GM19023 (cell line): ENCODE measurements at regions not wholly inside any gene's neighbourhood (a gene's known extent, or its start where the extent isn't known, plus 50 kb on each side); places are given as distances from the start of the nearest gene placed in this dataset.
"Not testable (repeated sequence)": the region's sequence is repeated elsewhere in the genome, so short reads cannot be mapped to it uniquely, and the experiment has no call there.

Source experiments
- ATAC-seq: cut with Tn5 transposase; IDR thresholded peaks from one replicate; pipeline ENCODE4 v1.9.1; 2021; ENCODE audit warnings: mild to moderate bottlenecking, moderate library complexity; ENCODE audit not compliant: unreplicated experiment

- no peak for ATAC-seq
Observed at GRCh38 chr15:59835776-59836175, 146.7 kb upstream of the BNIP2 start.

- no peak for ATAC-seq
Observed at GRCh38 chr15:59834528-59834927, 145.4 kb upstream of the BNIP2 start.

GRCh38 chr15:59833366-59833765, 144.2 kb upstream of the BNIP2 start:
- ATAC-seq, result no peak

- no peak for ATAC-seq
Observed at GRCh38 chr15:59830873-59831272, 141.8 kb upstream of the BNIP2 start.

- ATAC-seq, result no peak
Observed at GRCh38 chr15:59830098-59830497, 141.0 kb upstream of the BNIP2 start.

- ATAC-seq, result no peak
Observed at GRCh38 chr15:59828861-59829260, 139.7 kb upstream of the BNIP2 start.

GRCh38 chr15:59828263-59828662, 139.1 kb upstream of the BNIP2 start:
- no peak for ATAC-seq

GRCh38 chr15:59825901-59826300, 136.8 kb upstream of the BNIP2 start:
- ATAC-seq, result no peak

GRCh38 chr15:59821286-59821685, 132.2 kb upstream of the BNIP2 start:
- ATAC-seq, result no peak

- no peak for ATAC-seq
Observed at GRCh38 chr15:59819092-59819491, 130.0 kb upstream of the BNIP2 start.

- ATAC-seq, result no peak
Observed at GRCh38 chr15:59818336-59818735, 129.2 kb upstream of the BNIP2 start.

- no peak for ATAC-seq
Observed at GRCh38 chr15:59817834-59818233, 128.7 kb upstream of the BNIP2 start.

- no peak for ATAC-seq
Observed at GRCh38 chr15:59817053-59817452, 127.9 kb upstream of the BNIP2 start.

- no peak for ATAC-seq
Observed at GRCh38 chr15:59814409-59814808, 125.3 kb upstream of the BNIP2 start.

- no peak for ATAC-seq
Observed at GRCh38 chr15:59812889-59813288, 123.8 kb upstream of the BNIP2 start.

- ATAC-seq, result no peak
Observed at GRCh38 chr15:59812250-59812870, 123.2 kb upstream of the BNIP2 start.

GRCh38 chr15:59803293-59803966, 114.3 kb upstream of the BNIP2 start:
- ATAC-seq, result not testable (repeated sequence)

- ATAC-seq, result no peak
Observed at GRCh38 chr15:59801649-59802048, 112.5 kb upstream of the BNIP2 start.

- no peak for ATAC-seq
Observed at GRCh38 chr15:59798605-59798917, 109.4 kb upstream of the BNIP2 start.

GRCh38 chr15:59797756-59798604, 108.9 kb upstream of the BNIP2 start:
- no peak for ATAC-seq

GRCh38 chr15:59794229-59794886, 105.2 kb upstream of the BNIP2 start:
- no peak for ATAC-seq

GRCh38 chr15:59792359-59792758, 103.2 kb upstream of the BNIP2 start:
- ATAC-seq, result no peak
